Ureter (tissue), 1 donor: ENCODE measurements at regions not wholly inside any gene's neighbourhood (a gene's known extent, or its start where the extent isn't known, plus 50 kb on each side); places are given as distances from the start of the nearest gene placed in this dataset.
A peak's percentile ranks its signal among the peaks of the same experiment; 100 is the strongest.
"Not testable (repeated sequence)": the region's sequence is repeated elsewhere in the genome, so short reads cannot be mapped to it uniquely, and the experiment has no call there.

ENCODE experiments used
- DNase-seq: peaks from one replicate; pipeline ENCODE4 v3.0.0-alpha.2; 2020; ENCODE audit warnings: low spot score
- donor health status: DM: yes; HTN: yes; CAD: no.

DNA sequence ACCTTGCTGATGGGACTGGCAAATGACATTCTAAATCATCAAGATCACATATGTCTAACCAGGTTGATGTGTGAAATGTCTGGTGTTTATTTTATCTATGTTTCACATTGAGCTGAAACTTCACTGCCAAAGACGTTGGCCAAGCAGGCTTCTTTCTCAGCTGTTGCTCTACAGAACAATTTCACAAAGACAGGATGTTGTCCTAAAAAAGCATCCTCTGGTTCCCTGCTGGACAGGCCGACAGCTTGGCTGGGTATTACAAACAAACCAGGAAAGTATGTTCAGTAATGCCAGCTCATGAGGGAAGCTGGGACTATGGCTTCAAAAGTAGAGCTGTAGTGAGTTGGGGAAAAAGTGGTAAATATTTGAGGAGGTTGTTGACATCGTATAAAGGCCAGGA, 179.4 kb downstream of the FAM43A start:
- no peak for DNase-seq

- no peak for DNase-seq
Measured at GRCh38 chr3:194865615-194866014, 179.9 kb downstream of the FAM43A start.

DNA sequence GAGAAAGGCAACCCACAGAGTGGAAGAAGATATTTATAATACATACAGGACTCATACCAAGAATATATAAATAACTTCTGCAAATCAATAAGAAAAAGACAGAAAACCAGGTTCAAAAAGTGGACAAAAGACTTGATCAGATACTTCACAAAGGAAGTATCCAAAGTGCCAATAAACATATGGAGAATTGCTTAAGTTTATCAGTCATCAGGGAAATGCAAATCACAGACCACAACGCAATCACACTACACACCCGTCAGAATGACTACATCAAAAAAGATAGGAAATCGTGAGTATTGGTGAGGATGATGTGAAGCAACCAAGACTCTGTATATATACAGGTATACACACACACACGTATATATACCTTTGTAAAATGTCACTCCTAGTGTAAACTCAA, 180.6 kb downstream of the FAM43A start:
- DNase-seq: no peak

DNA sequence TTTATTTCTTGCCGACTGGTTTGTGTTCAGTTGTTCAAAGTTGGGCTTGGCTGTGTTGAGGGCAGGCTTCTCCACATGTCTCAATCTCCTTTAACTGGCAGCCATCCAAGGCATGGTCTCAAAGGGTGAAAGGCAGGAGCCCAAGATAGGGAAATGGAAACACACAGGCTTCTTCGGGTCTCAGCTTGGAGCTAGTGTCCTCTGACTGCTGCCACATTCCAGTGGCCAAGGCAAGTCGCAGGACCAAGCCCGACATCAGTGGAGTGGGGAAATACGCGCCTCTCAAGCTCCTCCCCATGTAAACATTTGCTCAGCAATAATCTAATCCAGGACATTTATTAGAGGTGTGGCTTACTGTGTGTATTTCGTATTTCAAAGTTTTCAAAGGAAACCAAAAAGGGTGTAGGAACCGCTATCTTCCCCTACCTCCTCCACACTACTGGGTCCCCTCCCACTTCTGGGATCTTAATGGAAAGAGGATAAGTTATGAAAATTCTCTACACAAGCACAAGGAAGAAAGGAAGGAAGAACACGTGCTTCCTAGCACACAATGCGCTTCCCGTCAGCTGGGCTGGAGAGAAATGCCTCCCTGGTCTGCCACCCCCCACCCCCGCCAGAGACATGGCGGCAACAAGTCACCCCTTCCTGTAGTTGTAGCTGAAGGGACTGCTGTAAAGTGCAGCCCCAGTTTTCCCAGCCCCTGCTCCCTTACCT, 181.7 kb downstream of the FAM43A start:
- DNase-seq: no peak

DNA sequence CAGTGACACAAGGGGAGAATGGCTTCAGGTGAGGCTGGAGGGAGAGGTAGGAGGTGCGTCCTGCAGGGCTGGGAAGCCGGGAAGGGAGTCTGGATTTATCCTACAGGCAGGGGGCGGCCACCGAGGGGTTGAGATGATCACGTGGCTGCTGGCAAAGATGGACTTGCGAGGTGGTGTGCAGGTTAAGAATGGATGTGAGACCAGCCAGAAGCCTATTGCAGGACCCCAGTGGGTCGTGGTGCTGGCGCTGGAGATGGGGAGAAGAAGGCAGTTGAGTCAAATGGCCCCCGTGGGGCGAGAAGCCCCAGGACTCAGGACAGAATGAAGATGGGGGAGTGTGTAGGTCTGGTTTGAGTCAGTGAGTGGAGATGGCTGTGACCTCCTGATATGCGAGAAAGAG, 183.1 kb downstream of the FAM43A start:
- DNase-seq: no peak

- no peak for DNase-seq
Measured at GRCh38 chr3:194869482-194870169, 183.9 kb downstream of the FAM43A start.

- no peak for DNase-seq
Measured at GRCh38 chr3:194870394-194871110, 184.9 kb downstream of the FAM43A start.

DNA sequence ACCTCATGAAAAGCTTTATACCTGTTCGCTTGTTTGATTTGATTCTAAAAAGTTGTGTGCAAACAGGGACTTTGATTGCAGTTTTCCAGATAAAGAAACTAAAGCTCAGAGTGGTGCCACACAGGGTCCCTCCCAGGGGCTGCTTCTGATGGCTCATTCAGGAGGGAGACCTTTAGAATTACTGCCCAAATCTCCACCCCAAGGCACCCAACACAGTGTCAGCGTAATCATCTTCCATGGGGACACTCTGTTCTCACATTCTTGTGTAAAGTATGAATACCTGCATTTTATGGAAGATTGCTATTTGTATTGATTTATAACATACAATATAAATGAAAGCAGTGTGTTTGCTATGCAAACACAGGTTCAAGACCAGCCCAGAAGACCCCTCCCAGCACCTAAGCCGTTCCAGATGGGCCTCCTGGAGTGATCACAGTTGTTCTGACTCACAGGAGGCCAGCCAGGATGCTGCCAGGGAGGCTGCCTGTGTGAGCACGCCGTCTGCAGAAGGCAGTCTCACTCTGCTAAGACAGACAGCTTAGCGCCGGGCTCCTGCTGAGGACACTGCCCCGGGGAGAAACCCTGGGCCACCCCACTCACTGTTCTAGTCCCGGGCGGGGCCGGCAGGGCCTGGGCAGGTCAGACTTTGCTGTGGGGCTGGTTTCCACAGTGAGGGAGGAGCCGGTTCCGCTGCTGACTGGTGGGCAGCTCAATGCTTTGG, 185.6 kb downstream of the FAM43A start:
- DNase-seq: peak; percentile 65

DNA sequence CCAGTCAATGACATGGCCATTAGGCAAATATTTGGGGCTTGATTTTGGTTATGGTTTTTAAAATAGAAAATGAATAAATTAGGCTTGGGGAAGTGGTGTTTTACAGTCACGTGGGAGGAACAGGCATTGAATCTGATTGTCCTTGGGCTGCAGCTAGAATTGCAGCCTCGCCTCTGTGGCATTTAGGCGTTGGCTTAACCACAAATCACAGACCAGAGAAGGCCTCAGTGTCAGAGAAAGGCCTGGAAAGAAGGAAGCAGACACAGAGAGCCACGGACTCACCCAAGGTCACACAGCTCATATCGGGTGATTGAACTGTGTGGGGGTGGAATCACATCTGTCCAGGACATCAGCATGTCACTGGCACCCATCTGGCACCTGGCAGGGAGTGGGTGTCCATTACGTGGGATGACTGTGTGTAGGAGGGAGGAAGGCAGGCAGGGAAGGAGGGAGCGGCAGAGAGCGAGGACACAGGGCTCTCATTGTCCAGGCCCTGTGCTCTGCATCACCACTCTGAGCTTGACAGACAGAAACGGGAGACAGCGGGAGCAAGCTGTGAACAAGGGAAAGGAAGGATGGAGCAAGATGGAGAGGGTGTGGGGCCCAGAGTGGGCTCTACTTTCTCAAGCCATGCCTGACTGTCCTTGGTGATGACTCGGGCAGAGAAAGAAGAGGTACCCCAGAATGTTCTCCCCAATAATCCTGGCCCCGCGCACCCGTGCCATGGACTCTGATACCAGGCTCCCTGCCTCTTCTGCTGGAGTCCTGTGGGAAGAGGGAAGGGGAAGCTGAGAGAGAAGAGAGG, 186.4 kb downstream of the FAM43A start:
- DNase-seq: no peak

- no peak for DNase-seq
Measured at GRCh38 chr3:194872669-194872977, 186.9 kb downstream of the FAM43A start.

- not testable (repeated sequence) for DNase-seq
Measured at GRCh38 chr3:194873474-194873873, 187.8 kb downstream of the FAM43A start.

DNA sequence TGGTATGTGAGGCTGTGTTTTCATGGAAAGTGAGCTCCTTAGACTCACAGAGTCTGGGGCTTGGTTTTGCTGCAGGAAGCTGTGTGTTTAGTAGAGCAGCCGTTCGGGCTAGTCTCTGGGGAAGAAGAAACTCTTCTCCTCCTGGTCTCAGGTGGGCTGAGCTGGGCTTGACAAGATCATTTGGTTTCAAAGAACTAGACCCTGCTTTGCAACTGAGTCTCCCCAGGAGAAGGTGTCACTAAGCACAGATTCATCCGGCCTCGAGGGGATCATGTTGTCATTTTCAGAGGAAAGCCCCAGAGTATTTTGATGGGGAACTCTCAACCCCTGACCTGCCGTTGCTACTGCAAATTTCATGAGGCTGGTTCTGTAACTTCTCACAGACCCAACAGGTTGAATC, 188.5 kb downstream of the FAM43A start:
- DNase-seq: peak; percentile 9

DNA sequence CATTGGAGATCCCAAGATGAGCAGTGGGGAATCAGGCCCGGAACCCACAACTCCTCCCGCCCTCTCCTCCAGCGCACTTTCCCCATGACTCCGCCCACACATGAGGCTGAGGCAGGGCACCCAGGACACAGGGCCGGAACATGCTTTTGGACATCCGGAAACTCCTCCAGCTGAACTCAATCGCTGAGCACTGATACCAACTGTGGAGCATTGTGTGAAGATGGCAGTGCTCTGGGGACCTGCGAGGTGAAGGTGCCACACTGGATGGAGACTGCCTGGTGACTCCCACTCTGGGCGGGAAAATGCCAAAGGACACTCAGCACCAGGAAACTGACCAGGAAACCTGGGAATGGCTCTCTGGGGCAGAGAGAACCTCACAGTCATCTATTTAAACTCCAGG, 189.1 kb downstream of the FAM43A start:
- DNase-seq: peak; percentile 23

- peak; percentile 32 for DNase-seq
Measured at GRCh38 chr3:194875581-194876402, 190.1 kb downstream of the FAM43A start.

GRCh38 chr3:194876403-194877095, 190.9 kb downstream of the FAM43A start:
- peak; percentile 34 for DNase-seq

GRCh38 chr3:194877291-194878119, 191.8 kb downstream of the FAM43A start:
- DNase-seq: peak; percentile 39

DNA sequence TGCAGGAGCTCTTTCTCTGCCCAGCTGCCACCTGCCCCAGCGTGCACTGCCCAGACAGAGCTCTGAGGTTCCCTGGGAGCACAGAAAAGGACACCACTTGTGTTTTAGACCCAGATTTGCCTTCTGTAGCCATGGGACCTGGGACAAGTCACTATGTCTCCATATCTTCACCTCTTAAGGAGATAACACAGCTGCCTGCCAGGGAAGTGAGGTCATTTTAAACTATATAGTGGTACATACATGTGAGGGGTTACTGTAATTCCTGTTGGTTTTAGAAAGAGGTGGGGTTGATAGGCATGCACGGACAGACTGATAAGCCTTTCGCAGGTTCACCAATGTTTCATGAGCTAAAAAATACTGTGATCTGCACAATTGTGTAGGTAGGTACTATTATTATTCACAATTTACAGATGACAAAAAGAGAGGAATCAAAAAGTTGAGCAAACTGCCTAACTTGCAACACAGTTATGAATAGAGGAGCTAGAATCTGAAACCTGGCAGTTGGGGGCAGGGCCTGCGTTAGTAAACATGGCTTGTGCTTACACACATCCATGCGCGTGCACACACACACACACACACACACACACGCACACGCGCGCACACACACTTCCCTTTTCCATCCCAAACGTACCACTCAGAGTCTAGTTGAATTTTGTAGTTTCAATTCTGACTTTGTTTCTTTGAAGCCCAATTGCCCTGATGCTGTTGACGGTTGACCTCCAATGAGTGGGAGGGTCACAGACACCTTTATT, 193.6 kb downstream of the FAM43A start:
- peak; percentile 38 for DNase-seq
